IPS DF 4.7 (cell line): ENCODE measurements at regions not wholly inside any gene's neighbourhood (a gene's known extent, or its start where the extent isn't known, plus 50 kb on each side); places are given as distances from the start of the nearest gene placed in this dataset.
"Not testable (repeated sequence)": the region's sequence is repeated elsewhere in the genome, so short reads cannot be mapped to it uniquely, and the experiment has no call there.

ENCODE experiments used
- DNase-seq: peaks from one replicate; pipeline ENCODE4 v3.0.0-alpha.2; 2013; ENCODE audit warnings: low spot score; ENCODE audit errors: extremely low read depth

- no peak for DNase-seq
Observed at GRCh38 chr9:115653171-115653606, 500.4 kb upstream of the PAPPA start.

GRCh38 chr9:115657695-115658094 is 495.9 kb upstream of the PAPPA start:
- DNase-seq = no peak

DNA sequence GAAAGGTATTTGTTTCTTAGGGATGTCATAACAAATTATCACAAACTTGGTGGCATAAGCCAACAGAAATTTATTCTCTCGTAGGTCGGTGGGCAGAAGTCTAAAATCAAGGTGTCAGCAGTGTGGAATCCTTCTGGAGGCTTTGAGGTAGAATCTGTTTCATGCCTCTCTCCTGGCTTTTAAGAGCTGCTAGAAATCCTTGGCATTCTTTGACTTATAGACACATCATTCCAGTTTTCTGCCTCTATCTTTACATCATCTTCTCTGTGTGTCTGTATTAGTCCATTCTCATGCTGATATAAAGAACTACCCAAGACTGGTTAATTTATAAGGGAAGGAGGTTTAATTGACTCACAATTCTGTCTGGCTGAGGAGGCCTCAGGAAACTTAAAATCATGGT is 488.1 kb upstream of the PAPPA start:
- no peak for DNase-seq

DNA sequence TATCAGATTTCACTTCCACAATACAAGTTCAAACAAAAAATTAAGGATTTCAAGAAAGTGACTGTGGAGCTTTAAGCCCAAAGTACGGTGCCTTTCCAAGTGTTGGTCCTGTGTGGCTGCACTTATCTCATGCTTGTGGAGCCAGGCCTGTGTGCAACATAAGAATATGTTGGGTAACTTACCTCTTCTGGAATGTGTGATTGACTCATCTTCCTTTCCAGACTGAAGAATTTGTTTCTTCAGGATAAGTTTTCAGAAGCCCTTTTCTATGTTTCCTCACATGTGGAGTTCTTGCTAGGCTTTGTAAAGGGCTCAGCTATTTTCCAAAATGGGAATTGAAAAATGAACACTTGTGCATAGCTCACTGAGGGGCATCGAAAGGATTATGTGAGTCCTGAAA is 485.1 kb upstream of the PAPPA start:
- DNase-seq = no peak

GRCh38 chr9:115671236-115671962 is 482.2 kb upstream of the PAPPA start:
- no peak for DNase-seq

- DNase-seq = no peak
Observed at GRCh38 chr9:115671963-115672305, 481.7 kb upstream of the PAPPA start.

GRCh38 chr9:115672477-115673316 is 480.9 kb upstream of the PAPPA start:
- DNase-seq = no peak

DNA sequence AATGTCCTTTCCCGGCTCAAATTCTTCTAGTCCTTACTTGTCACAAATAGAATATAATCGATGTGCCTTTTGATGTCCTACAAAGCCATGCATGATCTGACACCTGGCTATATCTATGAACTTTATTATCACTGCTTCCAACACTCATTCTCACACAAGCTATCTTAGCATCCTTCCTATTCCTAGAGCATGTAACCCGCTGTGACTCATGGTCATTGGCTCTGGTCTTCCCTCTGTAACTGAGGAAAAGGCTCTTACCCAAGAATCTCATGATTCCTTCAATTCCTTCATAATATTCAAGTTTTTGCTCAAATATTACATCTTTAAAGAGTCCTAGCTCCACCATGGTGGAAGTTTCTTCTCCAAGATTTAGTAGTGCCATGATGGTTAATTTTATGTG is 480.0 kb upstream of the PAPPA start:
- DNase-seq = no peak

- no peak for DNase-seq
Observed at GRCh38 chr9:115674091-115674490, 479.5 kb upstream of the PAPPA start.

- DNase-seq = no peak
Observed at GRCh38 chr9:115675834-115676233, 477.8 kb upstream of the PAPPA start.

DNA sequence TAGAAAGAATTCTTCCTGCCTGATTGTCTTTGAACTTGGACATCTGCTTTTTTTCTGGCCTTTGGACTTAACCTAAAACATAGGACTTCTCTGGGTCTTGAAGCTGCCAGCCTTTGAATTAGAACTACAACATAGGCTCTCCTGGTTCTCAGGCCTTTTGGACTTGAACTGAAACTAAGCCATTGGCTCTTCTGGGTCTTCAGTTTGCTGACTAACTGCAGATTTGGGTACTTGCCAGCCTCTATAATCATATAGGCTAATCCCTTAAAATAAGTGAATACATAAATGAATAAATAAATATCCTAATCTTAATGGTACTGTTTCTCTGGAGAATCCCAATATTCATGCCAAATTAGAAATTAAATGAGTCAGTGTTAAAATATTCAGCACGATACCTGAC is 473.4 kb upstream of the PAPPA start:
- no peak for DNase-seq

- DNase-seq = no peak
Observed at GRCh38 chr9:115681585-115681984, 472.0 kb upstream of the PAPPA start.

DNA sequence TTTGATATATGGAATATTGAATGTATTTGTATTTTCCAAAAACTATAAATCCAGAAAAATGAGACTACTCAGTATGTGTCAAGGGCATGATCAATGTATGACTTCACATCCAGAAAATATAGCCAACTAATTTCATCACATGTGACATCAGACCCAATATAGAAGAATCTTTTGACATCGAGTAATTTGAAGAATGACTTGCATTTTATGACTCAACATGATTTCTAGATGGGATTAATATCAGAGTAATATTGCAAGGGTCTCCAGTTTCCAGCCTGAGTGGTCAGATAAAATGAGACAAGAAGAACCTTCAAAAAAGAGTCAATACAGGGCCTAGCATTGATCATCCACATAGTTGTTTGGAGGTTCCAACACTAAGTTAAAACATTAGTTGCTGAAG is 467.5 kb upstream of the PAPPA start:
- DNase-seq = no peak

- no peak for DNase-seq
Observed at GRCh38 chr9:115687356-115687755, 466.2 kb upstream of the PAPPA start.

DNA sequence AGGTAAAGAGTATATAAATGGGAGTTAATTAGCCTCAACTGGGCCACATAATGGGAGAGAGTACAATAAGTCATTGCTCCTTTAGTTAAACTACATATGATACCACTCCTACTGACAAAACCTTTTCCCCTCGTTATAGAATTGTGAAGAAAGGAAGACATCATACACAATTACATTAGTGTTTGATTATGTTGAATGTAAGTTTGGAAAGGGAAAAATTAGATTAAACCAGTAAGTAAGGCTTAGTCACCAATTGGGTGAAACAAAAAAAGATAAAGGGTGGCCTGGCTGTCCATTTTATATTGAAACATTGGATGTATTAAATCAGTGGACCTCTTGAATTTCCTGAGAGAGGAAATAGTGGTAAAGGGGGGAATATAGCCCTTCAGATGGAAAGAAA is 464.3 kb upstream of the PAPPA start:
- no peak for DNase-seq

GRCh38 chr9:115690786-115691496 is 462.6 kb upstream of the PAPPA start:
- DNase-seq = no peak

- DNase-seq = no peak
Observed at GRCh38 chr9:115691693-115692092, 461.9 kb upstream of the PAPPA start.

DNA sequence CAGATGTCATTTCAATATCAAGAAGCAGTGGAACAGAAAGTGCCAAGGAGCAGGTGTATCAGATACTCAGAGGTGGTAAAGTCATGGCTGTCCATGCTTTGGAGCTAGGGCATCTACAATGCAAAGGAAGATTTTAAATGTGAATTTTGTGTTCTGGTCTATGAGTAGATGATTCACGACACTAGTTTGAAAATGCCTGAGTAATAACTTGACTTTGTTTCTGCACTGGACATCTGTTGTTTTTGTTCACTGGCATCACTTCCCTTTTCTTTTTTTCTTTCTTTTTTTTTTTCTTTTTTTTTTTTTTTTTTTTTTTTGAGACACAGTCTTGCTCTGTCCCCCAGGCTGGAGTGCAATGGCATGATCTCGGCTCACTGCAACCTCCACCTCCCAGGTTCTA is 460.7 kb upstream of the PAPPA start:
- DNase-seq = not testable (repeated sequence)

- DNase-seq = peak; percentile 58
Observed at GRCh38 chr9:115694014-115694413, 459.6 kb upstream of the PAPPA start.

GRCh38 chr9:115694991-115695390 is 458.6 kb upstream of the PAPPA start:
- DNase-seq = no peak

- no peak for DNase-seq
Observed at GRCh38 chr9:115712981-115713380, 440.6 kb upstream of the PAPPA start.

DNA sequence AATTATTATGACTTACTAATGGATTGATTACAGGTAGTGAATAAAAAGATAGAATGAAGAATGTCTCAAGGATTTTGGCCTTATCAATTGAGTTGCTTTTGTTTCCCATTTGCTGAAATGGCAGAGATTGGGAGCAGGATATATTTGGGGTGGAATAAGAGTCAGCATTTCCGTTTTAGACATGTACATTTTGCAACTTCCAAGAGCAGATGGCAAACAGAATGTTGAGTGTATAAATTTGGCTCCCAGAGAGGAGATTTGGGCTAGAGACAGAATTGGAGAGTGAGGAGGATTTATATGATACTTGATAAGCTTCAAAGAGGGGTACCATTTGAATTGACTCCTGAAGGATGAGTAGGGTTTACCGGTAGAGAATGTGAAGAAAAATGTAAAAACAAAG is 437.9 kb upstream of the PAPPA start:
- no peak for DNase-seq
